ENCODE measurements at regions not wholly inside any gene's neighbourhood (a gene's known extent, or its start where the extent isn't known, plus 50 kb on each side); places are given as distances from the start of the nearest gene placed in this dataset.

DNA sequence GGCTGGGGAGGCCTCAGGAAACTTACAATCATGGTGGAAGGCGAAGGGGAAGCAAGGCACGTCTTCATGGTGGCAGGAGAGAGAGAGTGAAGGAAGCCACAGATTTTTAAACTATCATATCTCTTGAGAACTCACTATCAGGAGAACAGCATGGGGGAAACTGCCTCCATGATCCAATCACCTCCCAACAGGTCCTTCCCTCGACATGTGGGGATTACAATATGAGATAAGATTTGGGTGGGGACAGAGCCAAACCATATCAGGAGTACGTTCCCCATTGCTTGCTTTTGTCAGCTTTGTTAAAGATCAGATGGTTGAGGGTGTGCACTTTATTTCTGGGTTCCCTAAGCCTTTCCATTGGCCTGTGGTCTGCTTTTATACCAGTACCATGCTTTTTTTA is 53.7 kb upstream of the E2F8 start:
- TF ChIP-seq CTCF (IDR thresholded peaks at IDR 0.05; ENCODE audit: low read length) (no peak), EZH2 (IDR thresholded peaks at IDR 0.05; ENCODE audit: borderline replicate concordance, low read length) (no peak)

Data from OCI-LY1 (cell line).